ENCODE measurements at regions not wholly inside any gene's neighbourhood (a gene's known extent, or its start where the extent isn't known, plus 50 kb on each side); places are given as distances from the start of the nearest gene placed in this dataset.

DNA sequence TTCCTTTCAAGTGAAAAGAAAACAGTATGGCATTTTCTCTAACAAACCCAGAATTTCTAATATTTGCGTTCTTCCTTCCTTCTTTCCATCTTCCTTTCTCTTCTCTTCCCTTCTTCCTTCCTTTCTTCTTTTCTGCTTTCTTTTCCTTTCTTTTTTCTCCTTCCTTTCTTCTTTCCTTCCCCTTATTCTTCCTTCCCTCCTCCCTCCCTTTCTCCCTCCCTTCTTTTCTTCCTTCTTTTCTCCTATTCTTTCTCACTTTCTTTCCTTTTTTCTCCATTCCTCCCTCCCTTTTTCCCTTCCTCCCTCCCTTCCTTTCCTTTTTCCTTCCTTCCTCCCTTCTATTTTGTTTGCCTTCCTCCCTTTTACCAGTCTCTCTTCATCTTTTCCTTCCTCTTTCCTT lies 194.8 kb downstream of the SHCBP1 start:
- TF ChIP-seq, protein P1, sequence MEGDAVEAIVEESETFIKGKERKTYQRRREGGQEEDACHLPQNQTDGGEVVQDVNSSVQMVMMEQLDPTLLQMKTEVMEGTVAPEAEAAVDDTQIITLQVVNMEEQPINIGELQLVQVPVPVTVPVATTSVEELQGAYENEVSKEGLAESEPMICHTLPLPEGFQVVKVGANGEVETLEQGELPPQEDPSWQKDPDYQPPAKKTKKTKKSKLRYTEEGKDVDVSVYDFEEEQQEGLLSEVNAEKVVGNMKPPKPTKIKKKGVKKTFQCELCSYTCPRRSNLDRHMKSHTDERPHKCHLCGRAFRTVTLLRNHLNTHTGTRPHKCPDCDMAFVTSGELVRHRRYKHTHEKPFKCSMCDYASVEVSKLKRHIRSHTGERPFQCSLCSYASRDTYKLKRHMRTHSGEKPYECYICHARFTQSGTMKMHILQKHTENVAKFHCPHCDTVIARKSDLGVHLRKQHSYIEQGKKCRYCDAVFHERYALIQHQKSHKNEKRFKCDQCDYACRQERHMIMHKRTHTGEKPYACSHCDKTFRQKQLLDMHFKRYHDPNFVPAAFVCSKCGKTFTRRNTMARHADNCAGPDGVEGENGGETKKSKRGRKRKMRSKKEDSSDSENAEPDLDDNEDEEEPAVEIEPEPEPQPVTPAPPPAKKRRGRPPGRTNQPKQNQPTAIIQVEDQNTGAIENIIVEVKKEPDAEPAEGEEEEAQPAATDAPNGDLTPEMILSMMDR (IDR thresholded peaks at IDR 0.05; ENCODE audit: low read length) = no peak
- no peak for TF ChIP-seq EZH2 (optimal IDR thresholded peaks at IDR 0.05; ENCODE audit: low read depth, low read length)

Measured in MM.1S (cell line).